ENCODE measurements at regions not wholly inside any gene's neighbourhood (a gene's known extent, or its start where the extent isn't known, plus 50 kb on each side); places are given as distances from the start of the nearest gene placed in this dataset.

GRCh38 chr9:93390953-93391515 is 60.5 kb upstream of the FAM120A start:
- ChIA-PET CTCF (no interaction called here), POLR2A (no interaction called here)
- no peak for DNase-seq (ENCODE audit: extremely low spot score)
- TF ChIP-seq, protein P1, sequence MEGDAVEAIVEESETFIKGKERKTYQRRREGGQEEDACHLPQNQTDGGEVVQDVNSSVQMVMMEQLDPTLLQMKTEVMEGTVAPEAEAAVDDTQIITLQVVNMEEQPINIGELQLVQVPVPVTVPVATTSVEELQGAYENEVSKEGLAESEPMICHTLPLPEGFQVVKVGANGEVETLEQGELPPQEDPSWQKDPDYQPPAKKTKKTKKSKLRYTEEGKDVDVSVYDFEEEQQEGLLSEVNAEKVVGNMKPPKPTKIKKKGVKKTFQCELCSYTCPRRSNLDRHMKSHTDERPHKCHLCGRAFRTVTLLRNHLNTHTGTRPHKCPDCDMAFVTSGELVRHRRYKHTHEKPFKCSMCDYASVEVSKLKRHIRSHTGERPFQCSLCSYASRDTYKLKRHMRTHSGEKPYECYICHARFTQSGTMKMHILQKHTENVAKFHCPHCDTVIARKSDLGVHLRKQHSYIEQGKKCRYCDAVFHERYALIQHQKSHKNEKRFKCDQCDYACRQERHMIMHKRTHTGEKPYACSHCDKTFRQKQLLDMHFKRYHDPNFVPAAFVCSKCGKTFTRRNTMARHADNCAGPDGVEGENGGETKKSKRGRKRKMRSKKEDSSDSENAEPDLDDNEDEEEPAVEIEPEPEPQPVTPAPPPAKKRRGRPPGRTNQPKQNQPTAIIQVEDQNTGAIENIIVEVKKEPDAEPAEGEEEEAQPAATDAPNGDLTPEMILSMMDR (IDR thresholded peaks at IDR 0.05; ENCODE audit: control extremely low read depth, extremely low read depth, low read depth, missing control alignments) = no peak

- TF ChIP-seq, protein P1 (IDR thresholded peaks at IDR 0.05; ENCODE audit: control extremely low read depth, extremely low read depth, low read depth, missing control alignments) = no peak
- no peak for DNase-seq (ENCODE audit: extremely low spot score)
- ChIA-PET CTCF (no interaction called here), POLR2A (no interaction called here)
Measured at GRCh38 chr9:93391898-93392297, 59.6 kb upstream of the FAM120A start.

DNA sequence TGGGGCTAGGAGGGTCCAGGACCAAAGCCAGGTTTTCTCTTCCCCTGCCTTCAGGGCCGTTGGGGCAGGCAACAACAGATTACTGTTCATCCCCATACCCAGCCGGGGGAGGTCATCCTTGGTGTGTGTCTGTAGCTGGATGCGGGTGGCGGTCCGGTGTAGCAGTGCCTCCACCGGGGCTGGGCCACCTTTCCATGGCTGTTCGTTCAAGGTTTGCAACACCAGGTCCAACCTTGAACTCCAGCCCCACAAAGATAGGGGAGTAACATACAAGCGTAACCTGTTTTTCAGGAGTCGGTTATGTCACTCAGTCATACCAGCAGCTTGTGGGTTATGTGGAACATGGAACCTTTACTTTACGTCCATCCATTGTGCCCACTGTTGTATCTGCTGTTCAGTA is 58.5 kb upstream of the FAM120A start:
- DNase-seq (ENCODE audit: extremely low spot score) = no peak
- TF ChIP-seq, protein P1 (IDR thresholded peaks at IDR 0.05; ENCODE audit: control extremely low read depth, extremely low read depth, low read depth, missing control alignments) = no peak
- ChIA-PET CTCF (no interaction called here), POLR2A (no interaction called here)
